ENCODE measurements at regions not wholly inside any gene's neighbourhood (a gene's known extent, or its start where the extent isn't known, plus 50 kb on each side); places are given as distances from the start of the nearest gene placed in this dataset.

DNA sequence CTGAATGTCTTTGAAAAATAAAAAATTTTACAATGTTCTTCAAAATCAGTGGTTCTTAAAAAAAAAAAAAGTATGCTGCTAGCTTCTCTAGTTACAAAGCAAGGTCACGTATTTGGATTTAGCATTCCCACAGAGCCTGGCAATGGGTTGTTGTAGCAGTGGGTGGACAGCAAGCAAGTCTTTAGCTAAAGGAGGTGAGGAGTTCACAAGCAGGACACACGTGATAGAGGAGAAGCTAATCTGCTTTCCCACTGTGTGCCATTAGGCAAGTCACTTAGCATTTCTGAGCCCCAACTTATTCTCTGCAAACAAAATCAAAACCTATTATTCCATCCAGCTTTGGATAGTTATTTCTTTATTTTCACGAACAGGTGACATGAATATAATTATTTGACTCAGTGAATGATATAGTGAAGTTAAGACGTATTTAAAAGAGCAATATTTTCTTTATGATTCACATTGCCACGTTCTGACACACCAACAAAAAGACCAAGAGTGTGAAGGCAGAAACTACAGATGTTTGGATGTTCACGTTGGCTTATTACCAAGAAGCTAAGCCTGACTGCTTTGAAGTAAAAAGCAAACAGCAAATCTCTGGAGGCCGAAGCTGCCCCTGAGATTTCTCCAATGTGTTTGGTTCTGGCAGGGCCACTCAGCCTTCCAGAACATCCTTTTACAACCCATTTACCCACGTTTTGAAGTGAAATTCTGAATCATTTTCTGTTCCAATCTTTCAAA, 612.1 kb upstream of the CDH6 start:
- no peaks in the 10 kb centered on the region for H4K20me1 ChIP-seq (ENCODE audit: insufficient read depth, low read length)
- no peak for DNase-seq
- H3K36me3 ChIP-seq (ENCODE audit: insufficient read depth, low read length) = no peaks in the 10 kb centered on the region
- no peaks in the 10 kb centered on the region for H3K4me1 ChIP-seq (ENCODE audit: insufficient read depth, low read length)
- ATAC-seq (ENCODE audit: insufficient read depth, low read depth) = no peak
- no peaks in the 10 kb centered on the region for H3K9me3 ChIP-seq (ENCODE audit: insufficient read depth, low read length, severe bottlenecking)
- no peak overlapping the region for H3K9ac ChIP-seq (ENCODE audit: low read depth, low read length)
- no peak for TF ChIP-seq EZH2 (IDR thresholded peaks at IDR 0.05; ENCODE audit: borderline replicate concordance, low read depth, low read length, severe bottlenecking)
- TF ChIP-seq, protein P1, sequence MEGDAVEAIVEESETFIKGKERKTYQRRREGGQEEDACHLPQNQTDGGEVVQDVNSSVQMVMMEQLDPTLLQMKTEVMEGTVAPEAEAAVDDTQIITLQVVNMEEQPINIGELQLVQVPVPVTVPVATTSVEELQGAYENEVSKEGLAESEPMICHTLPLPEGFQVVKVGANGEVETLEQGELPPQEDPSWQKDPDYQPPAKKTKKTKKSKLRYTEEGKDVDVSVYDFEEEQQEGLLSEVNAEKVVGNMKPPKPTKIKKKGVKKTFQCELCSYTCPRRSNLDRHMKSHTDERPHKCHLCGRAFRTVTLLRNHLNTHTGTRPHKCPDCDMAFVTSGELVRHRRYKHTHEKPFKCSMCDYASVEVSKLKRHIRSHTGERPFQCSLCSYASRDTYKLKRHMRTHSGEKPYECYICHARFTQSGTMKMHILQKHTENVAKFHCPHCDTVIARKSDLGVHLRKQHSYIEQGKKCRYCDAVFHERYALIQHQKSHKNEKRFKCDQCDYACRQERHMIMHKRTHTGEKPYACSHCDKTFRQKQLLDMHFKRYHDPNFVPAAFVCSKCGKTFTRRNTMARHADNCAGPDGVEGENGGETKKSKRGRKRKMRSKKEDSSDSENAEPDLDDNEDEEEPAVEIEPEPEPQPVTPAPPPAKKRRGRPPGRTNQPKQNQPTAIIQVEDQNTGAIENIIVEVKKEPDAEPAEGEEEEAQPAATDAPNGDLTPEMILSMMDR (IDR thresholded peaks at IDR 0.05; ENCODE audit: borderline replicate concordance, extremely low read depth, low read length, poor library complexity, severe bottlenecking) = no peak
- no peak overlapping the region for H3K27ac ChIP-seq (ENCODE audit: low read length)
- no peaks in the 10 kb centered on the region for H3K79me2 ChIP-seq (ENCODE audit: insufficient read depth, low read length)
- no peak overlapping the region for H3K4me3 ChIP-seq (ENCODE audit: low read depth in 1 of 2, low read length in 2 of 2)
- no peaks in the 10 kb centered on the region for H3K27me3 ChIP-seq (ENCODE audit: insufficient read depth, low read length, poor library complexity)
- no peak overlapping the region for H2AFZ ChIP-seq (ENCODE audit: low read depth, low read length)
- no peak overlapping the region for H3K4me2 ChIP-seq (ENCODE audit: insufficient read depth, low read length)

DNA sequence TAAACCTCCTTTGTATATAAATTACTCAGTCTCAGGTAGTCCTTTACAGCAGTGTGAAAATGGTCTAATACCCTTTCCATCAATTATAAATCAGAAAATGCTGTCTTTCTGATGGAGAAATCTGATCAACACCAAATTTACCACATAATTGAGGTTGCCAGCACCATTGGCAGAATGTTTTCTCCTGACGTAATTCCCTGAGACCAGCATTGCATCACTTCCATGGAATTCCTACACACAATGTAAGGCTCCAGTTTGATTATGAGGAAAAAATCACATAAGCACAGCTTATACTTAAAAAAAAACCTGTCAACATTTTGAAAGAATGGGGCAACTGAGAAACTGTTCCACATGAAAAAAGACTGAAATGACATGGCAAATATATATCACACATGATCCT, 618.7 kb upstream of the CDH6 start:
- ATAC-seq (ENCODE audit: insufficient read depth, low read depth) = no peak
- Histone ChIP-seq H4K20me1 (ENCODE audit: insufficient read depth, low read length) (no peaks in the 10 kb centered on the region), H3K4me3 (ENCODE audit: low read depth in 1 of 2, low read length in 2 of 2) (no peak overlapping the region), H3K27ac (ENCODE audit: low read length) (no peak overlapping the region), H3K27me3 (ENCODE audit: insufficient read depth, low read length, poor library complexity) (no peaks in the 10 kb centered on the region), H3K9ac (ENCODE audit: low read depth, low read length) (no peak overlapping the region), H3K4me1 (ENCODE audit: insufficient read depth, low read length) (no peaks in the 10 kb centered on the region), H2AFZ (ENCODE audit: low read depth, low read length) (no peak overlapping the region), H3K36me3 (ENCODE audit: insufficient read depth, low read length) (no peaks in the 10 kb centered on the region), H3K9me3 (ENCODE audit: insufficient read depth, low read length, severe bottlenecking) (no peaks in the 10 kb centered on the region), H3K79me2 (ENCODE audit: insufficient read depth, low read length) (no peaks in the 10 kb centered on the region), H3K4me2 (ENCODE audit: insufficient read depth, low read length) (no peak overlapping the region)
- no peak for DNase-seq
- TF ChIP-seq, protein P1 (IDR thresholded peaks at IDR 0.05; ENCODE audit: borderline replicate concordance, extremely low read depth, low read length, poor library complexity, severe bottlenecking) = no peak
- TF ChIP-seq EZH2 (IDR thresholded peaks at IDR 0.05; ENCODE audit: borderline replicate concordance, low read depth, low read length, severe bottlenecking) = no peak

GRCh38 chr5:30572279-30572678, 621.2 kb upstream of the CDH6 start:
- Histone ChIP-seq H3K4me2 (ENCODE audit: insufficient read depth, low read length) (no peak overlapping the region), H3K4me1 (ENCODE audit: insufficient read depth, low read length) (no peaks in the 10 kb centered on the region), H3K79me2 (ENCODE audit: insufficient read depth, low read length) (no peaks in the 10 kb centered on the region), H3K4me3 (ENCODE audit: low read depth in 1 of 2, low read length in 2 of 2) (no peak overlapping the region), H3K36me3 (ENCODE audit: insufficient read depth, low read length) (no peaks in the 10 kb centered on the region), H3K27ac (ENCODE audit: low read length) (no peak overlapping the region), H3K9me3 (ENCODE audit: insufficient read depth, low read length, severe bottlenecking) (no peaks in the 10 kb centered on the region), H3K9ac (ENCODE audit: low read depth, low read length) (no peak overlapping the region), H2AFZ (ENCODE audit: low read depth, low read length) (no peak overlapping the region), H4K20me1 (ENCODE audit: insufficient read depth, low read length) (no peaks in the 10 kb centered on the region), H3K27me3 (ENCODE audit: insufficient read depth, low read length, poor library complexity) (no peaks in the 10 kb centered on the region)
- TF ChIP-seq EZH2 (IDR thresholded peaks at IDR 0.05; ENCODE audit: borderline replicate concordance, low read depth, low read length, severe bottlenecking) = no peak
- TF ChIP-seq, protein P1 (IDR thresholded peaks at IDR 0.05; ENCODE audit: borderline replicate concordance, extremely low read depth, low read length, poor library complexity, severe bottlenecking) = no peak
- no peak for DNase-seq
- no peak for ATAC-seq (ENCODE audit: insufficient read depth, low read depth)

Data from DND-41 (cell line).